Keratinocyte (primary cell): ENCODE measurements at regions not wholly inside any gene's neighbourhood (a gene's known extent, or its start where the extent isn't known, plus 50 kb on each side); places are given as distances from the start of the nearest gene placed in this dataset.

Source experiments
- EZH2 ChIP-seq: IDR thresholded peaks from one replicate; pipeline ENCODE4 v1.6.1; 2012; ENCODE audit warnings: inconsistent platforms, mild to moderate bottlenecking, low read length, moderate library complexity
- TF ChIP-seq, protein P1 (sequence below), 3 experiments: IDR thresholded peaks in 1 of 3; conservative IDR thresholded peaks in 1 of 3; optimal IDR thresholded peaks in 1 of 3; 2 replicates in 2 of 3; 3 replicates in 1 of 3; pipeline versions ENCODE3 to v1.5.1; 2011; ENCODE audit warnings: low read length in 3 of 3, mild to moderate bottlenecking in 3 of 3, moderate library complexity in 2 of 3, control low read depth in 1 of 3, inconsistent platforms in 1 of 3; ENCODE audit not compliant: insufficient read depth in 2 of 3; ENCODE audit errors: extremely low read depth in 1 of 3

DNA sequence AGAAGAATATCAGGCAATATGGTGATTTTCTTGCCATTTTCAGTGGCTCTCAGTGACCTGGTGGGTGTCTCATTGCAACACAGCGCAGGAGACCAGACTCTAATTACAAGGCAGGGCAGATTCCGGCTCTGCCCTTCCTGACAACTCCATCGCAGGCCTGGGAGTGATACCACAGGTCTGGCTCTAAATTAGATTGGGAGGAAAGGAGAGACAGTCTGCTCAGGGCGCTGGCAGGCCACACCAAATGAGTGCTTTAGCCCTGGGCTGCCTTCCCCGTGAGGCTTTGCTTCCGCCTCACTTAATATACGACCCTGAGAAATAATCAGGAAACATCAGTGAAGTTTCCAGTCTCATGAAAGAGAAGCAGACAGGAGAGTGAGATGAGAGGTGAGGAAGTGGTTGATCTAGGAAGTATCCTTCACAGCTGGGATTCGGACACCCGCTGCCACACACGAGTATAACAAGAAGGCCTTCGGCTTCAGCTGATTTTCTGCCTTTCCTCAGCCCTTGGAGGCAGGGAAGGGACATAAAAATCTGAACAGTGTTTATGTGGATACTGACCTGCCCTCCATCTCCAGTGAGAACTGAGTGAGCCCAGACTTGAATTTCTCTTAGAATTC is 73.7 kb upstream of the PROK2 start:
- TF ChIP-seq, protein P1, sequence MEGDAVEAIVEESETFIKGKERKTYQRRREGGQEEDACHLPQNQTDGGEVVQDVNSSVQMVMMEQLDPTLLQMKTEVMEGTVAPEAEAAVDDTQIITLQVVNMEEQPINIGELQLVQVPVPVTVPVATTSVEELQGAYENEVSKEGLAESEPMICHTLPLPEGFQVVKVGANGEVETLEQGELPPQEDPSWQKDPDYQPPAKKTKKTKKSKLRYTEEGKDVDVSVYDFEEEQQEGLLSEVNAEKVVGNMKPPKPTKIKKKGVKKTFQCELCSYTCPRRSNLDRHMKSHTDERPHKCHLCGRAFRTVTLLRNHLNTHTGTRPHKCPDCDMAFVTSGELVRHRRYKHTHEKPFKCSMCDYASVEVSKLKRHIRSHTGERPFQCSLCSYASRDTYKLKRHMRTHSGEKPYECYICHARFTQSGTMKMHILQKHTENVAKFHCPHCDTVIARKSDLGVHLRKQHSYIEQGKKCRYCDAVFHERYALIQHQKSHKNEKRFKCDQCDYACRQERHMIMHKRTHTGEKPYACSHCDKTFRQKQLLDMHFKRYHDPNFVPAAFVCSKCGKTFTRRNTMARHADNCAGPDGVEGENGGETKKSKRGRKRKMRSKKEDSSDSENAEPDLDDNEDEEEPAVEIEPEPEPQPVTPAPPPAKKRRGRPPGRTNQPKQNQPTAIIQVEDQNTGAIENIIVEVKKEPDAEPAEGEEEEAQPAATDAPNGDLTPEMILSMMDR (optimal IDR thresholded peaks at IDR 0.05 in 1 of 3, IDR thresholded peaks at IDR 0.05 in 1 of 3, conservative IDR thresholded peaks at IDR 0.05 in 1 of 3; ENCODE audit: extremely low read depth in 1 of 3, insufficient read depth in 2 of 3, low read length in 3 of 3) = no peak
- no peak for TF ChIP-seq EZH2
